Bronchial epithelial cell (primary cell): ENCODE measurements at regions not wholly inside any gene's neighbourhood (a gene's known extent, or its start where the extent isn't known, plus 50 kb on each side); places are given as distances from the start of the nearest gene placed in this dataset.

Experiments
- DNase-seq: peaks from one replicate; pipeline ENCODE4 v3.0.0-alpha.2; 2010; ENCODE audit warnings: low read depth
- FAIRE-seq: peaks from 2 replicates; lab custom pipeline; 2011; peaks lifted over from hg19 to GRCh38; lab: Jason Lieb, UNC
- H3K27me3 ChIP-seq: 2 replicates; pipeline ENCODE4 v1.5.1; 2011; ENCODE audit warnings: low read length; ENCODE audit not compliant: control insufficient read depth, insufficient read depth
- H3K36me3 ChIP-seq: 2 replicates; pipeline ENCODE4 v1.5.1; 2011; ENCODE audit warnings: low read length; ENCODE audit not compliant: control insufficient read depth, insufficient read depth
- H3K4me3 ChIP-seq: 2 replicates; pipeline ENCODE4 v1.5.1; 2011; ENCODE audit warnings: mild to moderate bottlenecking, low read depth, low read length, control low read depth
- CTCF ChIP-seq: IDR thresholded peaks from 2 replicates; pipeline ENCODE4 v1.5.1; 2011; ENCODE audit warnings: mild to moderate bottlenecking, moderate library complexity, low read length, control low read depth, inconsistent platforms; ENCODE audit not compliant: insufficient read depth, severe bottlenecking

GRCh38 chr1:187236676-187237075 lies 407.9 kb downstream of the PLA2G4A start:
- FAIRE-seq (no peak), DNase-seq (no peak)
- Histone ChIP-seq H3K36me3 (no peaks in the 10 kb centered on the region), H3K4me3 (no peak overlapping the region), H3K27me3 (no peaks in the 10 kb centered on the region)
- no peak for TF ChIP-seq CTCF

DNA sequence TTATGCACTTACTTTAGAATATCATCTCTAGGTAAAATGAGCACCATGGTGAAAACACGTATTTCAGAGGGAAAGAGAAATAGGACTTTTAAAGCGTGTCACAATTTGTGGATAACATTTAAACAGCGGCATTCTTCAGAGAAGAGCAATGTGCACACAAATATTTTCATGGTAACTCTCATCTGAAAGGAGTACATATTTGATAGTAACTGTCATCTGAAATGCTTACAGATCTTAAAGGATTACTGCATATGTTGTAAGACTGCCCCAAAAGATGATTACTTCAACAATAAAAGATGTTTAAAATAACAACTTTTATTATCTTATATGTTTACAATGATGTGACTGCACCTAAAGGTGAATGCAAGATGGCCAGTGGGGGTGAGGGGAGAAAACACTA lies 408.8 kb downstream of the PLA2G4A start:
- no peak for FAIRE-seq
- Histone ChIP-seq H3K36me3 (no peaks in the 10 kb centered on the region), H3K4me3 (no peak overlapping the region), H3K27me3 (no peaks in the 10 kb centered on the region)
- TF ChIP-seq CTCF: no peak
- DNase-seq: no peak

- no peaks in the 10 kb centered on the region for H3K36me3 ChIP-seq
- no peak for TF ChIP-seq CTCF
- DNase-seq (no peak), FAIRE-seq (no peak)
- H3K27me3 ChIP-seq: no peaks in the 10 kb centered on the region
- H3K4me3 ChIP-seq: no peak overlapping the region
Measured at GRCh38 chr1:187241971-187242370, 413.2 kb downstream of the PLA2G4A start.

DNA sequence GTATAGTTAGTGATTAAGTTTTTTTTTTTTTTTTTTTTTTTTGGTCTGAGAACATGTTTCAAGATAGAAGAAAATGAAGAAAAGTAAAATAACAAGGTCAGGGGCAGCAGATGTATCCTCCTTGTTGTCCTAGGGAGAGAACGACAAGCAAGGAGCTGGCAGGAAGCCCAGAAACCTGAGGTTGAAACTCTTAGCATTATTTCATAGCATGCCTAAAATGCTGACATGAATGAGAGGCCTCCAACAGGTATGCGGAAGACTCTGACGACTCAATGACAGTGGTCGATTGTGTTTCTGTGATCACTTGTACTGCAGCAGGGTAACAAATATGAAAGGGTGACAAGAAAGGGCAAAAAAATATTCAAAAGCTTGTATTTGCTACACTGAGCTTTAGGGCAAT lies 415.9 kb downstream of the PLA2G4A start:
- TF ChIP-seq CTCF: no peak

GRCh38 chr1:187245201-187245600 lies 416.5 kb downstream of the PLA2G4A start:
- Histone ChIP-seq H3K4me3 (no peak overlapping the region), H3K36me3 (no peaks in the 10 kb centered on the region), H3K27me3 (no peaks in the 10 kb centered on the region)
- TF ChIP-seq CTCF: no peak
- no peak for FAIRE-seq
- no peak for DNase-seq

More for the DNA sequence above, 415.9 kb downstream of the PLA2G4A start:
- Histone ChIP-seq H3K4me3 (no peak overlapping the region), H3K27me3 (no peaks in the 10 kb centered on the region), H3K36me3 (no peaks in the 10 kb centered on the region)
- no peak for FAIRE-seq
- DNase-seq: peak; percentile 67

GRCh38 chr1:187249196-187249595 lies 420.4 kb downstream of the PLA2G4A start:
- Histone ChIP-seq H3K4me3 (no peak overlapping the region), H3K27me3 (no peaks in the 10 kb centered on the region), H3K36me3 (no peaks in the 10 kb centered on the region)
- TF ChIP-seq CTCF: no peak
- no peak for FAIRE-seq
- no peak for DNase-seq
